ENCODE measurements at regions not wholly inside any gene's neighbourhood (a gene's known extent, or its start where the extent isn't known, plus 50 kb on each side); places are given as distances from the start of the nearest gene placed in this dataset.
A peak's percentile ranks its signal among the peaks of the same experiment; 100 is the strongest.

DNA sequence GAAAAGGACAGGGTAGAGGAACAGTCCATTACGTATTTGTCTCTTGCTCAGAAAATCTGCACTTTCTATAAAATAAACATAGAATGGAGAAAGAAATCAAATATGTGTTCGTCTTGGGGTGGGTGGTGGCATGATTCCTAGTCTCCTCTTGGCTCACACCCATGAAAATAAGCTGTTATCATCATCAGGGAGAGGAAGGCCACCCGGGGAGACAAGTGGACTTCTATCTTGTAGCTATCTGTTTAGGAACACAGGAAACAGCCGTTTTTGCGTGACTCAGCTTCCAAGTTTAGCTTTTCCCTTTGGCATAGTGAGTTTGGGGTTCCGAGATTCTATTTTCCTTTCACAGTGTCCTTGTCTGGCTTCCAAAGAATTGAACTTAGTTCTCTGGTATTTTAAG, 622.3 kb downstream of the PTPRU start:
- Mint-ChIP-seq H3K27ac (no peak overlapping the region), H3K4me3 (no peak overlapping the region), H3K36me3 (ENCODE audit: low read depth) (no peaks in the 10 kb centered on the region), H3K9me3 (peaks cover 17% of the 10 kb centered on the region), H3K27me3 (ENCODE audit: low read depth) (no peaks in the 10 kb centered on the region), H3K4me1 (ENCODE audit: low read depth) (no peaks in the 10 kb centered on the region)
- no peak for DNase-seq (ENCODE audit: low spot score)

DNA sequence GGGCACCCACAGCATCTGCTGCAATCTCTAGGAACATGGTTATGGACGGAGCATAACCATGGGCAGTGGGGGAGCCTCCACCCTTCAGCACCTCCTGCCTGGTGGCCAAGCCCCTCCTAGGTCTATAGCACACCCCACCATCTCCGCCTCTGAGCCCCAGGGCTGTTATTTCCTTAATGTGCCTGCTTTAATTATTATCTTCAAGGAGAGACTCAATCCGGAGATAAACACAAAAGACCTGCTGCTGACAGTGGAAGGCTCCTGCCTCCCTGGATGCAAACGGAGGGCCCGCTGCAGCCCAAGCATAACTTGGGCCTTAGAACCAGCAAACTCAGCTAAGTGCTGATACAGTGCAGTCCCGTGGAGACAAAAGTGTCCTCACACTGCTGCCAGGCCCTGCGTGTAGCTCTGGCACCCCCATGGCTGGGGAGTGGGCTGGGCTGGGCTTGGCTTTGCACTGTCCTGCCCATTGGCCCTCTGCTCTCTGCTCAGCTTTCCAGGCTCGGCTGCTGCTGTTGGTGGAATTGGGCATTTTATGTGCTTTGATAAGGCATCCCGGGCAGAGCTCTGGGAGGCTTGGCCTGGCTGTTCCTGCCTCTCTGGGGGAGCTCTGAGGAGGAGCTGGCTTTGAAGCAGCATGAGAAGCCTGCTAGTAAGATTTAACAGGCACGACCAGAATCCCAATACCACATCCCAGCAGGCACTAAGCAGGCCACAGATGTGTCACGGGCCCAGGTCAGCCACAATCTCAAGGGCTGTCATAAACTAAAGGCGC, 620.2 kb downstream of the PTPRU start:
- Mint-ChIP-seq H3K36me3 (ENCODE audit: low read depth) (no peaks in the 10 kb centered on the region), H3K4me3 (no peak overlapping the region), H3K27ac (no peak overlapping the region), H3K27me3 (ENCODE audit: low read depth) (no peaks in the 10 kb centered on the region), H3K9me3 (peaks cover 12% of the 10 kb centered on the region), H3K4me1 (ENCODE audit: low read depth) (no peaks in the 10 kb centered on the region)
- DNase-seq (ENCODE audit: low spot score): no peak

- Mint-ChIP-seq H3K27me3 (ENCODE audit: low read depth) (no peaks in the 10 kb centered on the region), H3K9me3 (peaks cover 4% of the 10 kb centered on the region), H3K36me3 (ENCODE audit: low read depth) (no peaks in the 10 kb centered on the region), H3K27ac (no peak overlapping the region), H3K4me3 (no peak overlapping the region), H3K4me1 (ENCODE audit: low read depth) (no peaks in the 10 kb centered on the region)
- no peak for DNase-seq (ENCODE audit: low spot score)
Observed at GRCh38 chr1:29855561-29856160, 619.3 kb downstream of the PTPRU start.

GRCh38 chr1:29854700-29855276, 618.5 kb downstream of the PTPRU start:
- Mint-ChIP-seq H3K27me3 (ENCODE audit: low read depth) (no peaks in the 10 kb centered on the region), H3K9me3 (no peaks in the 10 kb centered on the region), H3K27ac (no peak overlapping the region), H3K4me1 (ENCODE audit: low read depth) (no peaks in the 10 kb centered on the region), H3K36me3 (ENCODE audit: low read depth) (no peaks in the 10 kb centered on the region), H3K4me3 (no peak overlapping the region)
- DNase-seq (ENCODE audit: low spot score): no peak

DNA sequence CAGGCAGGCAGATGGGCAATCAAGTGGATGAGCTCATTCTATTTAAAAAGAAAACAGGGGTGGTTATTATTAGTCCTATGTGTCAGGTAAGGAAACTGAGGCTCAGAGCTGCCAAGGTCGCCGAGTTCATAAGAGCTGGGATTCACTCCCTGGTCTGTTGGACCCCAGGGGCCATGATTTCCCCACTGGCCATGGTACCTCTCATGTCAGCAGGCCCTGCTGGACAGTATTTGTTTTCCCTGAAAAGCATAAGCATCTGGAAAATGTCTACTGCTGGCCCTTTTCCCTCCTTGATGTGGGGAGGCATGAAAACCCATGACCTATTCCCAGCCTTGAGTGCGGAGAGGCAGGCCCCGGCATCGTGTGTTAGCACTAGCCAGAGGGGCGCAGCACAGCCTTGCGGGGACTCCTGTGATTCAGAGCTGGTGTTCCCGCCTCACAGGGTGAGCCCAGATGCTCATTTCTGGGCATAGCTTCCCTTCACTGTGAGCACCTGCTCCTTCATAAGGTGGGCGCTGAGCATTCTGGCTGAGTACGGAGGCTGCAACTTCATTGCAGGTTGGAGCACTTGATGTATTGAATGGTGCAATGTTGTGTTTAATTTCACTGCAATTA, 617.5 kb downstream of the PTPRU start:
- H3K9me3 Mint-ChIP-seq: no peaks in the 10 kb centered on the region
- H3K36me3 Mint-ChIP-seq (ENCODE audit: low read depth): no peaks in the 10 kb centered on the region
- DNase-seq (ENCODE audit: low spot score): no peak
- H3K27me3 Mint-ChIP-seq (ENCODE audit: low read depth): no peaks in the 10 kb centered on the region
- H3K4me3 Mint-ChIP-seq: no peak overlapping the region
- H3K4me1 Mint-ChIP-seq (ENCODE audit: low read depth): no peaks in the 10 kb centered on the region
- H3K27ac Mint-ChIP-seq: no peak overlapping the region

DNA sequence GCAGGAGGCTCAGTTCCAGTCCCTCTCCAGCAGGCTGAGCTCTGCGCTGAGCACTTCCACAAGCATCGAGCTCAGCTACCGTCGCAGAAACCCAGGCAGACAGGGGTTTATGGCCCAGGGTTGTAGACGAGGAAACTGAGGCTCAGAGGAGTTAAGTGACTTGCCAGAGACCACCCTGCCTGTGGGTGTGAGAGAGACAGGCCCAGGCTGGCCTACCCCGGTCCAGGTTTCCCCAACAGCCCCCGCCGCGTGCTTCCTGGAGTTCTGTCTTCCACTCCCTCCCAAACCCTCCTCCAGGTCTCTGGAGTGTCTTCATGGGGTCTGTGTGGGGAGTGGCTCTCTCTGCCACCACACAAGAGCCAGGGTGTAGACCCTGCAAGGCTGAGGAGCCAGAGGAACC, 615.9 kb downstream of the PTPRU start:
- H3K27ac Mint-ChIP-seq: no peak overlapping the region
- no peaks in the 10 kb centered on the region for H3K36me3 Mint-ChIP-seq (ENCODE audit: low read depth)
- no peaks in the 10 kb centered on the region for H3K9me3 Mint-ChIP-seq
- no peaks in the 10 kb centered on the region for H3K4me1 Mint-ChIP-seq (ENCODE audit: low read depth)
- H3K4me3 Mint-ChIP-seq: no peak overlapping the region
- H3K27me3 Mint-ChIP-seq (ENCODE audit: low read depth): no peaks in the 10 kb centered on the region
- no peak for DNase-seq (ENCODE audit: low spot score)

DNA sequence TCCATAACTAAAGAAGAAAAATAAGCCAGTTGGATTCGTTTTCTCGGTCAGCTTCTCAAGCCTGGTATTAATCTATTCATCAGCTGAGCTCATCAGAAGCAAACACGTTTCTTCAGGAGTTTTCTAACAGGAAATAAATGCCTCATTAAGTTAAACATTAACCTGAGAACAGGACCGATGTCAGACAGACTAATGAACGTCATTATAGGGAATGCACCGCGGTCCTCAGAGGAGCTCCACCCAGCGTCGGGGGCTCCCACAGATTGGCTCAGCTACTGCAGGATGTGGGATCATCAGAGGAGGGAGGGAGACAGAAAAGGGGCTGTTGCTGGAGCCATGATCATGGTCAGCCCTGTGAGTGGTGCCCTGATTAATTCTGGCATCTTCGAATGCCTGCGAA, 615.4 kb downstream of the PTPRU start:
- Mint-ChIP-seq H3K4me1 (ENCODE audit: low read depth) (no peaks in the 10 kb centered on the region), H3K4me3 (no peak overlapping the region), H3K27me3 (ENCODE audit: low read depth) (no peaks in the 10 kb centered on the region), H3K36me3 (ENCODE audit: low read depth) (no peaks in the 10 kb centered on the region), H3K27ac (no peak overlapping the region), H3K9me3 (no peaks in the 10 kb centered on the region)
- no peak for DNase-seq (ENCODE audit: low spot score)

DNA sequence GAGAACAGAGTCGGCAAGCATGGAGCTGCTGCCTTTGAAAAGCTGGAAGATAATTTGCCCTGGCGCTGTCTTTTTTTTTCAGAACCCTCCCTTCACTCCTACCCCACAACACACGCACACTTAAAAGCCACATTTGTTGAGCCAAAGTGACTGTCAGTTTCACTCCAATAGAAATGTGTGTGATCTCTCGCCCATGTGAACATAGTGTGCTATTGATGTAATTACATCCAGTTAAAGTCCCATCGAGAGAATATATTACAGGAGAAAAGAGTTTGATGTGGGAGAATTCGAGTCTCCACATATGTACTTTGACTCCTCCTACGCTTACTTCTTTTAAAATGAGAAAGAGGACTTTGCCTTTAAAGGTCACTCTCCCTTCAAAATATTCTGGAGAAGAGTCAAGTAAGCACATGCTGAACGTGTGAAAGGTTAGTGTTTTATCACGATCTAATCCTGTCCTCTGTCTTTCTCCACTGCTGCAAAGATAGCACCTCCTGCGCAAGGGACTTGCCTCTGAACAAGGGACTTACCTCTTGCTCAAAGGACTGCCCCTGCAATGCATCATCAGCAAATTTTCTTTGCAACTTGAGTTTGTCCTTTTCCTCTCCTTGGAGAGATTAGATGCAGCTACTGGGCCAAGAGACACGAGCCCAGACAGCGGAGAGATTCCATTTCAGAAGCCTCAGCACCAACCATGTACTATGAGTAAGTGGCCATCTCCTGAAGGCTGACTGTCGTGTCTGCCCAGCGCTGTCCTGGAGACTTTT, 613.9 kb downstream of the PTPRU start:
- no peak overlapping the region for H3K4me3 Mint-ChIP-seq
- H3K27me3 Mint-ChIP-seq (ENCODE audit: low read depth): no peaks in the 10 kb centered on the region
- DNase-seq (ENCODE audit: low spot score): no peak
- H3K27ac Mint-ChIP-seq: no peak overlapping the region
- H3K9me3 Mint-ChIP-seq: no peaks in the 10 kb centered on the region
- H3K36me3 Mint-ChIP-seq (ENCODE audit: low read depth): no peaks in the 10 kb centered on the region
- no peaks in the 10 kb centered on the region for H3K4me1 Mint-ChIP-seq (ENCODE audit: low read depth)

DNA sequence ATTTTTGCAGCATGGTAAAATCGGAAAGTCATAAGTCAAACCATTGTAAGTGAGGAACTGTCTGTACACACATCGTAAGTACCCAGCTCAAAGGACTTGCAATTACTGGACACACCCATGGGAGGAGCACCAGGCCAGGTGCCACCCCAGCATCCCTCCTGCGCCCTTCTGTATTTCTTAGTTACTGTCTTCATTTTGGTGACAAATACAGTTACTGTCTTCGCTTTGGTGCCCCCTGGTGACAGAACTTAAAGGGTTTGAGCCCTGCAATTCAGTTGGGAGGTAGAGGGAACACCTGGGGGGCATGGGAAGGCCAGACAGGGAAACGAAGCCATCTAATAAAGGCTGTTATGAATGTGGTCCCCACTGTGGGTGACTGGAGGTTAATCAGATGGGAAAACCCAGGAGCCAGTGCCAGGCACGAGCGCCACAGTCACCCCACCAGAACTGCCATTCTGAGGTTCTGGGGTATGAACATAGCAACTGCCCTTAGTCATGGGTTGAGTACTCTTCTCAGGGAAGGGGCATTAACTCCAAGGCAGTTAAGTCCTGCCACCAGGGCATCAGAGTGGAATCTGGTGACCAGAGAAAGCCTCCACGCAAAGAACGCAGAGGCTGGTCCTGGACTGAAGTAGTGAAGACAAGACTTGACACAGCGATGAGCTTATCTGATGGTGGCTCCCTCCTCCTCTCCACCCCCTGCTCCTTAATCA, 612.9 kb downstream of the PTPRU start:
- no peaks in the 10 kb centered on the region for H3K27me3 Mint-ChIP-seq (ENCODE audit: low read depth)
- no peak overlapping the region for H3K4me3 Mint-ChIP-seq
- no peak overlapping the region for H3K27ac Mint-ChIP-seq
- no peaks in the 10 kb centered on the region for H3K4me1 Mint-ChIP-seq (ENCODE audit: low read depth)
- peak; percentile 20 for DNase-seq (ENCODE audit: low spot score)
- H3K9me3 Mint-ChIP-seq: no peaks in the 10 kb centered on the region
- H3K36me3 Mint-ChIP-seq (ENCODE audit: low read depth): no peaks in the 10 kb centered on the region

GRCh38 chr1:29845910-29846309, 609.6 kb downstream of the PTPRU start:
- Mint-ChIP-seq H3K9me3 (peaks cover 11% of the 10 kb centered on the region), H3K27me3 (ENCODE audit: low read depth) (no peaks in the 10 kb centered on the region), H3K27ac (no peak overlapping the region)

GRCh38 chr1:29842130-29842529, 605.8 kb downstream of the PTPRU start:
- Mint-ChIP-seq H3K27ac (no peak overlapping the region), H3K4me3 (no peak overlapping the region), H3K36me3 (ENCODE audit: low read depth) (no peaks in the 10 kb centered on the region), H3K9me3 (peaks cover 11% of the 10 kb centered on the region), H3K4me1 (ENCODE audit: low read depth) (no peaks in the 10 kb centered on the region), H3K27me3 (ENCODE audit: low read depth) (peaks cover 2% of the 10 kb centered on the region)
- DNase-seq (ENCODE audit: low spot score): no peak

More at GRCh38 chr1:29845910-29846309, 609.6 kb downstream of the PTPRU start:
- Mint-ChIP-seq H3K4me3 (no peak overlapping the region), H3K4me1 (ENCODE audit: low read depth) (no peaks in the 10 kb centered on the region), H3K36me3 (ENCODE audit: low read depth) (no peaks in the 10 kb centered on the region)
- DNase-seq (ENCODE audit: low spot score): no peak

- Mint-ChIP-seq H3K4me1 (ENCODE audit: low read depth) (no peaks in the 10 kb centered on the region), H3K27me3 (ENCODE audit: low read depth) (peaks cover 2% of the 10 kb centered on the region), H3K36me3 (ENCODE audit: low read depth) (no peaks in the 10 kb centered on the region), H3K27ac (no peak overlapping the region), H3K4me3 (no peak overlapping the region), H3K9me3 (peaks cover 11% of the 10 kb centered on the region)
- no peak for DNase-seq (ENCODE audit: low spot score)
Observed at GRCh38 chr1:29839726-29840125, 603.4 kb downstream of the PTPRU start.

GRCh38 chr1:29838738-29839320, 602.5 kb downstream of the PTPRU start:
- Mint-ChIP-seq H3K4me3 (no peak overlapping the region), H3K36me3 (ENCODE audit: low read depth) (no peaks in the 10 kb centered on the region), H3K27ac (no peak overlapping the region), H3K4me1 (ENCODE audit: low read depth) (no peaks in the 10 kb centered on the region), H3K9me3 (peaks cover 11% of the 10 kb centered on the region), H3K27me3 (ENCODE audit: low read depth) (peaks cover 2% of the 10 kb centered on the region)
- DNase-seq (ENCODE audit: low spot score): no peak
